Embryonic facial prominence (tissue), 1 donor: ENCODE measurements at regions not wholly inside any gene's neighbourhood (a gene's known extent, or its start where the extent isn't known, plus 50 kb on each side); places are given as distances from the start of the nearest gene placed in this dataset.

Experiments
- DNase-seq: peaks from one replicate; pipeline ENCODE4 v3.0.0-alpha.2; 2016; ENCODE audit errors: extremely low spot score

DNA sequence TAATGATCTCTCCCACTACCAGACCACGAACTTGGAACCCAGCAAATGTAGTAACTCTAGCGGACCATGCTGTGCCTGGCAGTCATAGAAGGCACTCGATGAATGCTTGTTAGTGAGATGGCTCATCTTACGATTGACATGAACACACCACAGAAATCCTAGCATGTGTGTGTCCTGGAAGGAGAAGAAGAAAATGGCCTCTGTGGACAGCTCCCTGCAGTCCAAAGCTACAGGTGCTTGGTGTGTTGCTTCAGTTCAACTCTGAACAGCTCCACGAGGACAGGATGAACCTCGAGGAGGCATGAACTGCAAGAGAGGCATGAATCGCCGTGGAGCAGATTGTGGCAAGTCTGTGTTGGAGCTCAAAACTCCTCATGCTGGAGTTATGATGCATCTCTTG lies 93.5 kb downstream of the KLF6 start:
- DNase-seq, result no peak

- DNase-seq, result no peak
These were observed 95.0 kb downstream of the KLF6 start for GRCh38 chr10:3689871-3690510.

DNA sequence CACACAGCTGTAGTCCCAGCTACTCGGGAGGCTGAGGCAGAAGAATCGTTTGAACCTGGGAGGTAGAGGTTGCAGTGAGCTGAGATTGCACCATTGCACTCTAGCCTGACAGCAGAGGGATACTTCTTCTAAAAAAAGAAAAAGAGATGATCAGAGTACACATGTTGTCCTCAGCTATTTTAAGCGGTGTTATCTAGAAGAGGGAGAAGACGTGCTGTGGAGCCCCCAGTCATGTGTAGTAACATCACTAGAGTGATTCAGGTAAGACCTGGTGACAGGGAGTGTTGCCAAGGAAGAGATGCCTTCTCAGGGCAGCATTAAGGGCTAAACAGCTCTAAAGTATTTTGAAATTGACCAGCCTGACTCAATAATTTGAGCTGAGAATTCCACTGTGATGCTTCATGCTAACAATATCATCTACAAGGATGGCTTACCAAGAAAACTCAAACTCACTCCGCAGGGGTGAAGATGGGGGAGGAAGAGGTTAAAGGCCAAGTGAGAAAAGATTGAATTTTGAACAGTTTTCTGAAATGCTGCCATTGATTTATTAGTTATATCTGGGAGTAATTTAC lies 97.4 kb downstream of the KLF6 start:
- no peak for DNase-seq

DNA sequence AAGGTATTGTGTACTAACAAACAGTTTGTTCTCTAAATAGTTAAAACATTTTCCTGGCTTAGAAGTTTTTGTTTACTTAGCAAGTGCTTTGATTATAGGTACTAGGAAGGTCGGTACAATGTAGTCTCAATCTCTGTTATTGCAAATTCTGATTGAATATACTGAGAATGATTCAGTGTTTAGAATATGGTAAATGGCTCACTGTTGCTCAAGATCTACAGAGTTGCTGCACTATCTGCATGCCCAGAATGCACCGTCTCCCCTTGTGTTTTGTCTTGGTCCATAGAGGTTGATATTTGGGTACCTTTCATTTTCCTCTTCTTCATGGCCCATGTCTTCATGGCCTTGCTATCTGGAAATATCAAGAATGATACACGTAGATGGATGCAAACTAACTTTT lies 99.6 kb downstream of the KLF6 start:
- no peak for DNase-seq

DNA sequence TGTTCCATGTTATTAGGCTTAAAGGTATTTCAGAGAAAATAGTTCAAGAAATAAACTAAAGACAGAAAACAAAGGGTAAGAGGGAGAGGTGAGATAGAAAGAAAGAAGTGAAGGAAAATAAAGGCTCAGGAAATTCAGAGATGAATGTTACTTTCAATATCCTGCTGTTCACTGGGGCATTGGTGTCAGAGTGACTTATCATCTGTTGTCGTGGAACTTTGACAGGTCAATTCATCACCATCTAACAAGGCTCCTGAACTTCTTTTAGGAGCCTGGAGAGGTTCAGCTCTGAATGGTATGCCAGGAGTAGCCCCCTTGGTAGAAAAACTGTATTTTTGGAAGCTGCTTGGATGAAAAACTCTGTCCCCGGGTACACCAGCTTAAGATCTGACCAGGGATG lies 100.1 kb downstream of the KLF6 start:
- no peak for DNase-seq

GRCh38 chr10:3683560-3683959 lies 101.4 kb downstream of the KLF6 start:
- no peak for DNase-seq

DNA sequence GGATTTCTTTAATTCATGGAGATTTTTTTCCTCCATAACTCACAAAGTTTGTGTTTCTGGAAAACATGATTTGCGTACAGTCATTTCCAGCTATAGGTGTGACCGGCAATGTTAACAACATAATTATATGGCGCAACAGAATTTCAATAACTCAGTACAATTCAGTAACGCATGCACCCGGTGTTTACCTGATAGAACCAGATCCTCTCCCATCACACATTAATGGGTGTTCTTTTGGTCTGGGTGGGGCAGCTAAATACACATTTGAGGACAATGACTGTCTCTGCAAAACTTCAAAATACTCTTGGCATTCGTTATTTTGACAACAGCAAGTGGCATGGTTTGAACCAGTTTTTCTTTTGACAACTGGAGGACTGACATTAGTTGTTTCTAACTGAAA lies 102.3 kb downstream of the KLF6 start:
- DNase-seq, result no peak

GRCh38 chr10:3681642-3682554 lies 103.1 kb downstream of the KLF6 start:
- DNase-seq, result no peak

DNA sequence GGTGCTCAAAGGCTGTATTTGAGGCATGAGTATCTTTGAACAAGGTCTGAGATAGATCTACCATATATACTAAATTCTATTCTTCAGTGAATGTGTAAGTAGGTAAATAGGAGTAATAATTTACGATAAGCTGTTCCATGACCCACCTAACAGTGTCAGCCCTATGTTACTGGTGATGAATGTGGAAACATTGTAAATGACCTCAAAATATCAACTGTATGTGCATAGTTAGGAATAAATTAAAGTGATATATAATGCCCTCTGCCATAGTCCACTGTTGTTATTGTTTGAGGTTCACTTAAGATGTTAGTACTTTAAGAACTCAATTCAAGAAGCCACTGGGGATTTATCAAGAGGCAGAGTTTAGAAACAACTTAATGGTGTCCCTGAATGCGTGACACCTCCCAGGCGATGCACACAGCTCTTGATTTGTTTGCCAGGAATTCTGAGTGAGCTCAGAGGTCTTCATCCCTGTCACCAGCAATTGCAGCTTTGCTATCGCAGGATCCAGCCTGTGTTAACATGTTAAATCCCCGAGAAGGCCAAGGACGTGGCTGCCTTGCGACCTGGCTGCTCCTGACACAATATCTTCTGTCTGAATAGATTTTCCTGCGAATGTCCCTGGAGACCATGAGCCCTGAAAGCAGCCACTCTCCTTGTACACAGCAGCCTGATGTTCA lies 104.9 kb downstream of the KLF6 start:
- DNase-seq, result no peak

- DNase-seq, result no peak
These were observed 106.3 kb downstream of the KLF6 start for GRCh38 chr10:3678629-3679227.

DNA sequence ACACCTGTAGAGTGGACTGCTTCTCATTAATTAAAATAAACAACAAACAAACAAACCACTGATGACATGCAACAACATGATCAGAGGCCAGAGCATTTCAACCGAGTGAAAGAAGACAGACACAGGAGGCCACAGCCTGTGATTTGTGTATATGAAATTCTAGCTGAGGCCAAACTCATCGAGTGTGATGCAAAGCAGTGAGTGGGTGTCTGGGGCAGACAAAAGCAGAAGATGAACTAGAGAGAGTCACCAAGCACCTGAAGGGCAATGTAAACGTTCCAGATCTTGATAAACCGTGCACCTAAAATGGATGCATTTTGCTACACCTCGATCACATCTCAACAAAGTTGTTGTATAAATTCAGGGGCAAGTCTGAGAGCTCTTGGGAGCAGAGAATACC lies 108.4 kb downstream of the KLF6 start:
- no peak for DNase-seq

- no peak for DNase-seq
These were observed 112.8 kb downstream of the KLF6 start for GRCh38 chr10:3672220-3672619.

DNA sequence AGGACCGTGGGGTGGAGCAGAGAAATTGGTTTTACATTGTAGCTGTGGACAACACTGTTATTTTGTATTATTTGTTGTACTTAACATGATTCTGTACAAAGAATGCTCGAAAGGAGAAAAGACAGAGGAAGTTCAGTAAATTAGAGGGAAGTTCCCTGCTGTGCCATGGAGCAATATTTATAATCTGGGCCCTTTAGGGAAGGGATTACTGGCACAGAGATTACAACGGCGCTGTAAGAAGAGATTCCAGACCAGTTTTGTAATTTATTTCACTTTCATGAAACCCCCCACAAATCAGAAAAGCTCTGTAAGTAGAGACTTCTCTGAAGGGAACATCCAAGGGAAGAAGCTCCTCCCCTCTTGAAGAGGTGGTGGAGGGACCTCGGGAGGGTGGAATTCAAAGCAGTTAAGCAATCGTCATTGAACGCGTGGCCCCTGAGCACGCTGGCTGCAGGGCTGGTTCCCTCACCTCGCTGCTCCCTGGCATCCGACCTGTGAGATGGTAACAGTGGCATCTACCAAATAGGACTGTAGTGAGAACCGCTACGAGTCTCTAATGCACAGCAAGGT lies 113.5 kb downstream of the KLF6 start:
- DNase-seq, result no peak

GRCh38 chr10:3668966-3669330 lies 116.1 kb downstream of the KLF6 start:
- DNase-seq, result no peak

DNA sequence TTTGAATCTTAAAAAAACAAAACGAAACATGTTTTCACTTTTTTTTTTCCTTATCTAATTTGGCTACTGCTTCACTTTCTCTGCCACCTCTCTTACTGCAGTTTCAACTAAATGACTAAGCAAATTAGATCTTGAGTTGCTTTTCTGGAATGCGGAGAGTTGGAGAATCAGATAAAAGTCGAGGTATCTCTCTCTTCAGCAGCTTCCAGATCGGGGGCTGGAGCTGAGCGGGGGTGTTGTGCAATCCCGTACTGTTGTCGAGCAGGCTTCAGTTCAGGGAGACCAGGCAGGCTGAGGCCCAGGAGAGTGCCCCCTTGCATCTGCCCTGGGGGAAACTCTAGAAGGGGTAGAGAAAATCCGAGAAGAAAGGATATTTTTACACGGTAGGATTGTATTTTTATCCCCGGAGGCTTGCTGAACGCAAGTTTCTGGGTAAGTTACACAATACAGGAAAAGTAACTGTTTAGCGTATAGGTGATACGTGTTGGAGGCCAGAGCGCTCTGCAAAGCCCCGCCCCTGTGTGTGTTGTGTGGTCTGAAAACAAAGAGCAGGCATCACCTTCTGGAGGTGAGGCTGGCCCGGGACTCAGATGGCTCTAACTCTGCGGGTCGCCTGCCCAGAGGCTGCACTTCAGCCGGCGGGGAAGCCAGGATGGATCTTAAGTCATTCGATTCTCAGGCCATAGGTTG lies 116.6 kb downstream of the KLF6 start:
- DNase-seq, result peak; percentile 17

DNA sequence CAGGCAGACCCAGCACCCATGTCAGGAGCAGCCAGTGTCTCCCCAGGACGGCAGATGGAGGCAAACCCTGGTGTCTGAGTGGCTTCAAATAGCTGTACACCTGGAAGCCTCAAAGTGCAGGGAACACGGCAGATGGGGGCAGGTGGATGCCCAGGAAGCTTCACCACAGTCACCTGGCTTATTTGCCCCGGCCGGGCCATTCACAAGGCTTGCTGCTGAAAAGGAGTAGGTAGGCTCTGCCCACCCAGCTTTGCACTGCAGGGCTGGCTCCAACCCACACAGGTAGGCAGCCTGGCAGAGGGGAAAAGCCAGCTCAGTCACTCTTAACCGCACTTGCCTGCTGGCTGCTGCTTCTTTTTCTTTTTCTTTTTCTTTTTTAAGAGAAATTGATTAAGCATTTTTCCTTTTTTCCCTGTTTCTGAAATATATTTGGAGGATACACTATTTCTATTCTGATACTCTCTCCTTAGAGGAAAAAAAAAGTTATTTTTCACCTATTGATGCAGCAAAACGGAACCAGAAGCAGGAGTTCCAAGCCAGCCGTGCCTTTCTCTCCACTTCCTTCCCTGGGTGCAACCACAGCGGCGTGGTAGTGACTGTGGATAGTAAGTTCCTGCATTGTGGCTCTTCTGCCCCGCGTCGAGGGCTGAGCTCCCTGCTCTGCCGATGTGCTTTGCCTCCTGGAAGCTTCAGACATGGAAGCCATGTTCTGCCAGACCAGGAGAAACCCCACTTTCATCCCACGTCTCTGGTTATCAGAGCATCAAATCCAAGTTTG lies 118.3 kb downstream of the KLF6 start:
- DNase-seq, result no peak

DNA sequence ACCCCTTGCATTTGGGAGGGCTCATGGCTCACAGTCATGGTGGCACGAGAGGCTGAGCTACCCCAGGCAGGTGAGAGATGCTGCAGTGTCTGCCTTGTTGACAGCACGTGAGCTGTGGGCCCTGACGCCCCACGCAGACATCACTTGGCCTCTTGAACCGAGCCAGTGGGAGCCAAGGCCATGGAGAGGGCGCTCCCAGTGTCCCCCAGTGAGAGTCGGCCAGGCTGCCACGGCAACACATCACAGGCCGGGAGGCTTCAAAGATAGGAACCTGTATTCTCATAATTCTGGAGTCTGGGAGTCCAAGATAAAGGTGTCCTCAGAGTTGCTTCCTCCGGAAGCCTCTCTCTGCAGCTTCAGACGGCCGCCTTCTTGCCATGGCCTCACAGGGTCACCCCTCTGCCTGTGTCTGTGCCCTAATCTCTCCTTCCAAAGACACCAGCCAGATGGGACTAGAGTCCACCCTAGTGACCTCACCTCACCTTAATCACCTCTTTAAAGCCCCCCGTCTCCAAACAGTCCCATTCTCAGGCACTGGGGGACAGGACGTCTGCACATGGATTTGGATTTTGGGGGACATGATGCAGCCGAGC lies 119.6 kb downstream of the KLF6 start:
- DNase-seq, result no peak

GRCh38 chr10:3662775-3663174 lies 122.2 kb downstream of the KLF6 start:
- no peak for DNase-seq

DNA sequence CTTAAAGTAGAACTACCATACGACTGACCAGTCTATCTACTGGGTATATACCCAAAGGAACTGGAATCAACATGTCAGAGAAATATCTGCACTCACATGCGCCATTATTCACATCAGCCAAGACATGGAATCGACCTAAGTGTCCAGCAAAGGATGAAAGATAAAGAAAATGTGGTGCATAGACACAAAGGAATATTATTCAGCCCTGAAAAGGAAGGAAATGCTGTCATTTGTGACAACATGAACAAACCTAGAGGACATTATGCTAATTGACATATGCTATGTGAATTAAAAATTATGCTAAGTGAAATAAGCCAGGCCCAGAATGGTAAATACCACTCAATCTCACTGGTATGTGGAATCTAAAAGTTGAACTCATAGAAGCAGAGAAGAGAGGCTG lies 123.7 kb downstream of the KLF6 start:
- DNase-seq, result no peak

- no peak for DNase-seq
These were observed 124.3 kb downstream of the KLF6 start for GRCh38 chr10:3660753-3661152.
